Neural progenitor cell (in vitro differentiated cells): ENCODE measurements at regions not wholly inside any gene's neighbourhood (a gene's known extent, or its start where the extent isn't known, plus 50 kb on each side); places are given as distances from the start of the nearest gene placed in this dataset.

Source experiments
- EZH2phosphoT487 ChIP-seq: fragments of 200-600 bp; sonication (generic); IDR thresholded peaks from 2 replicates; pipeline ENCODE4 v1.6.1; 2017; ENCODE audit warnings: antibody characterized with exemption
- TF ChIP-seq, protein P1 (sequence below): fragments of 200-600 bp; sonication (generic); IDR thresholded peaks from 2 replicates; pipeline ENCODE4 v1.5.1; 2017; ENCODE audit warnings: antibody characterized with exemption, mild to moderate bottlenecking

DNA sequence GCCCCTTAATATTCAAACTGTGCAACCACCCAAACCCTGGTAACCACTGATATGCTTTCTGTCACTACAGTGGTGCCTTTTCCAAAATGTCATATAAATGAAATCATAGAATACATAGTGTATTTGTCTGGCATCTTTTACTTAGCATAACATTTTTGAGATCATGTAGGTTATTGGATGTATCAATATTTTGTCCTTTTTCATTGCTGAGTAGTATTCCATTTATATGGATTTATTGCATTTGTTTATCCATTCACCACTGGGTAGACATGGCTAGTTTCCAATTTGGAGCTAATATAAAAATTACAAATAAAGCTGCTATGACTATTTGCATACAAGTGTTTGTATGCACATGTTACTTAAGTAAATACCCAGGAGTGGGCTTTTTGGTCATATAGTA, 121.6 kb downstream of the TMEM144 start:
- TF ChIP-seq EZH2phosphoT487: no peak
- TF ChIP-seq, protein P1, sequence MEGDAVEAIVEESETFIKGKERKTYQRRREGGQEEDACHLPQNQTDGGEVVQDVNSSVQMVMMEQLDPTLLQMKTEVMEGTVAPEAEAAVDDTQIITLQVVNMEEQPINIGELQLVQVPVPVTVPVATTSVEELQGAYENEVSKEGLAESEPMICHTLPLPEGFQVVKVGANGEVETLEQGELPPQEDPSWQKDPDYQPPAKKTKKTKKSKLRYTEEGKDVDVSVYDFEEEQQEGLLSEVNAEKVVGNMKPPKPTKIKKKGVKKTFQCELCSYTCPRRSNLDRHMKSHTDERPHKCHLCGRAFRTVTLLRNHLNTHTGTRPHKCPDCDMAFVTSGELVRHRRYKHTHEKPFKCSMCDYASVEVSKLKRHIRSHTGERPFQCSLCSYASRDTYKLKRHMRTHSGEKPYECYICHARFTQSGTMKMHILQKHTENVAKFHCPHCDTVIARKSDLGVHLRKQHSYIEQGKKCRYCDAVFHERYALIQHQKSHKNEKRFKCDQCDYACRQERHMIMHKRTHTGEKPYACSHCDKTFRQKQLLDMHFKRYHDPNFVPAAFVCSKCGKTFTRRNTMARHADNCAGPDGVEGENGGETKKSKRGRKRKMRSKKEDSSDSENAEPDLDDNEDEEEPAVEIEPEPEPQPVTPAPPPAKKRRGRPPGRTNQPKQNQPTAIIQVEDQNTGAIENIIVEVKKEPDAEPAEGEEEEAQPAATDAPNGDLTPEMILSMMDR: no peak
